Epidermal melanocyte (primary cell): ENCODE measurements at regions not wholly inside any gene's neighbourhood (a gene's known extent, or its start where the extent isn't known, plus 50 kb on each side); places are given as distances from the start of the nearest gene placed in this dataset.
A peak's percentile ranks its signal among the peaks of the same experiment; 100 is the strongest.
"Not testable (repeated sequence)": the region's sequence is repeated elsewhere in the genome, so short reads cannot be mapped to it uniquely, and the experiment has no call there.

Experiments
- DNase-seq: peaks from one replicate; pipeline ENCODE4 v3.0.0; 2011; ENCODE audit warnings: low spot score; ENCODE audit not compliant: insufficient read length

DNA sequence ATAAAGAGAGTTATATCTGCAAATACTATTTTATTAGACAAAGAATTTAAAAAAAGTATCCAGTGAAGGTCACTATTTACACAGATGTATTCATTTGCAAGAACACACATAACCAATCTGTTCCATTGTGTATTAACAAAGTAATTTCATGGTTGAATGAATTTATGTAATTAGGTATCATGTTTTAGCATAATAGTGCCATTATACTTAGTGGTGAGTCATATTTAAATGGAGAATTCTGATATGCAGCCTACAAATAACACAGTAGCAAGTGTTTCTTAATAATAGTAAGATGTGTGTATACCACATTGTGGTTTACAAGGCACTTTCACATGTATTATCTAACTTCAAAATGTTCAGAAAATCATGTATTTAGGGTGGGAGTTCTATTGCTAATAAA lies 1028.5 kb upstream of the ACO1 start:
- DNase-seq, result no peak

DNA sequence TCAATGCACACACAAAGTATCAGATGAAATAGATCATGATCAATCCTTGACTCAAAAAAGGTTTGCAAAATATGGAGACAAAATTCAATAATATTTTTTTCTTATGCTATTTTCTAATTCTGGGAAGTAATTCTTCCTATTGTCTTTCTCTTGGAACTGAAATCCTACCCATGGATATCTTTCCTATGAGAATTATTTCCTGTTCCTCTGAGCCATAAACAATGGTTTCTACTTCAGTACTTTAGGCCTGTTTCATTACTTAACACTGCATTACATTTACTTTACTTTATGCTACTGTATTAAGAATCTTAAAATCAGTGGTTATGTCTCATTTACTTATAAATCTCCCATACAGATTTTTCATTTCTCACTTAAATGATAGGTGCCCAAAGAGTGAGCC lies 1025.4 kb upstream of the ACO1 start:
- no peak for DNase-seq

DNA sequence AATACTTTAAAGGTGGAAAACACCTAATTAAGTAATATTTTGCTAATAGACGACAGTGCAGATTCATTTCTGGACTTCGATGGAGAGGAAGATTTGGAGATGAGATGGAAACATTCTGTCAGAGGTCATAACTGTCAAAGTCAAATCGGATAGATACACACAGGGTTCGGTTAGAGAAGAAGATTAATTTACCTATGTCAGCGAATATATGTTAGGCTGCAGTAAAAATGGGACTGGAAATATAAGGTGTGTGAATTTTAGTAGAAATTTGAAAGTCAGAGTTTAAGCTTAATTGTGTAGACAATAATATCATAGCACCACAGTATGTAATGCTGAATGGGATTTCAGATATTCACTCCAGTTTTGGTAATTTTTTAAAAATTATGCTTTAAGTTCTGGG lies 1020.3 kb upstream of the ACO1 start:
- DNase-seq, result no peak

DNA sequence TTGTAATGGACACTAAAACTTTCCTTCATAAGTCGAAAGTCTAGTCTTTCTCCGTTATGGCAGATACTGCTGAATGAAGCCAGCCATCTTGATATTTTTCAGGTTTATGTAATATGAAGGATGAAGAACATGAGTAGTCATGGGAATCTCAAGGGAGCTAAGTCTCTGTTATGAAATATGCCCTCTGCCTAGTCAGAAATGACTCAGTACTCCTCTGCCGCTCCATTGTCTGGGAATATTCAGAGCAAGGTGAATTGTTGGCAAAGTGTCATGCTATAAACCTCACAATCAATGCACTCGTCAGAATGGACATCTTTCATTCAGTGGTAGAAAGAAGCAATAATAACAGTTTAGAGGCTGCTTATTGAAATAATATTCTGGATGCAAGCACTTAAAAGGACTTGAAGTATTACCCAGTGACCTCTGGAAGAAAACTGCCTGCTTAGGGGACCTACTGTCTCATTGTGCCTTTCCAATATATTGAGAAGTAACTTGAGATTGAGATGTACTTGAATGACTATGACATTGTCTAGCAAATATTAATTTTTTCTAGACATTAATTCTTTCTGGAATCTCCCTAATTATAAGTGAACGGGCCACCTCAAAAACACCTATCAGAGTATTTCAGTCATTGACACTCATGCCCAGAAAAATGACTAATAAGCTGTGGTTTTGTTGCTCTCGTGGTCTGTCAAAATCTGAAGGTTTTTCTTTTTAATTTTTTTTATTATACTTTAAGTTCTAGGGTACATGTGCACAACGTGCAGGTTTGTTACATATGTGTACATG lies 1011.5 kb upstream of the ACO1 start:
- DNase-seq, result no peak

DNA sequence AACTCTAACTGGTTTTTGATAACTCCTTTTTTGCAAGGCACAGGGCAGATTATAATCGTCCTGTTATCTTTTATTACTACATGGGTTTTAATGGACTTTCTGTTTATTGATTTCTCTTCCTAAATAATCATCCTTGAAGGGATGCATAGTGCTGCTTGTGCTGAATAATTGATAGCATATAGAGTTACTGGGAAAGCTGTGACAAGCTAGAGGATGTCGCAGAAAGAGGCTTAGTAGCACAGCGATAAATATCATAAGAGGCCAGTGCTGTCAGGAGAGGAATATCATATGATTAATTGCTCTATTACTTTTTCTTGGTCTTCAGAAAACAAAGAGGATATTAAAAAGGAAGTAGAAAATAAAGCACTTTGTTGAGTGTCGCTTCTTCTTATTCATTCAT lies 1007.1 kb upstream of the ACO1 start:
- DNase-seq, result no peak

DNA sequence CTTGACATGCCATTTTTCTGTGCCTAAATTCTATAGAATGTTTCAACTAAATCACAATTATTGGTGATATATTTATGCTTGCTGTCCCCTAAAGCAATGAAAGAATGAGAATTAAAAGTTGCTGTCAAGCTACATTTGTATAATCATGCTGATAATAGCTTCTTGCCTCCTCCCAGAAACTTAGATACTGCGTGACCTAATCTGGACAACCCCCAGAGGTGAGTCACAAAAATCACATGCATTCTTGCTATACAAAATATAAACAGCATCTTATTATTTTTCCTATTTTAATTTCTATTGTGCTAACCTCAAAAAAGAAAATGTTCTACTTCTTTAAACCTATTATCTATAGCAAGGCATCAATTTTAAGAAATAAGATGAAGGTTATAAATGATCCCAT lies 995.8 kb upstream of the ACO1 start:
- no peak for DNase-seq

DNA sequence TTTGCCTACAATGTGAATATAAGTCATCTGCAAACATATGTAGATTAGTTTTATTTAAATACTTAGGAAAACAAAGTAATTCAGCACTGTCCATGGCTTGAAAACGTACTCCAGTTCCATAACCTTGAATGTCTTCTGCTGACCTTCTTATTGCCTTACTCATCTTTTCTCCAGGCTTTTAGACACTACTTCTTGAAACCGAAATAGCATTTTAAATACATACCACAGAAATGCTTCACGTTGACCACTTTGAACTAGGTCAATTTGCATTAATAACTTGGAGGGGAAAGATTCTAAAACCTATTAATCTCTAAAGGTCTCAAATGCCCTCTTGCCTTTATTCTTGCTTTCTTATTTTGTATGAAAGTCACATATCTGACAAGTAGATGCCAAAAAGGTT lies 995.4 kb upstream of the ACO1 start:
- DNase-seq, result no peak

DNA sequence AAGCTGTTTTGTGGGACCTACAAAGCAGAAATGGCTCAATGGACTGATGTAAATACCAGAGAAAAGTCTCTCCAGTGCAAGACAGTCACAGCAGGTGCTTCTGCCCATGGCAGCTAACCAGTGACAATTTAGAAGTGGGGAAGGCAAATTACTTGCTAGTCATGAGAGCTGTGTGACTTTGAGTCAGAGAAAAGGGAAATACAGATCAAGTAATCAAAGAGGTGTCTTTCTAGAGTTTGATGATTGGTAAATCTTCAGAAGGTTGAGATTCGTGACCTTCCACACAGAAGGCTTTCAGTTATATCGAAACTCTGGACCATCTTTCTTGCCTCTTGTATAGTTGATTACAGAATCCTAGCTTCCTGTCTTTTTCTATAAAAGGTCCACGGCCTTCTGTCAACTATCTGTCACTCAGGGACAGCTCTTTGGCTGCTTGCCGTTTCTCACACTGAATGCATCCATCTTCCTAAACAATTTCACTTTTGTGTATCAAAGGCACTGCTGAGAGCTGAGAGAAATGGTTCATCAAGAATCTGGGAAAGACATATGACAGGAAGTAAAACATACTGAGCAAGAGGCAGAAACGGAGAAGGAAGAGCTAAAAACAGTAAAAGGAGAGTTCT lies 993.9 kb upstream of the ACO1 start:
- peak; percentile 23 for DNase-seq

DNA sequence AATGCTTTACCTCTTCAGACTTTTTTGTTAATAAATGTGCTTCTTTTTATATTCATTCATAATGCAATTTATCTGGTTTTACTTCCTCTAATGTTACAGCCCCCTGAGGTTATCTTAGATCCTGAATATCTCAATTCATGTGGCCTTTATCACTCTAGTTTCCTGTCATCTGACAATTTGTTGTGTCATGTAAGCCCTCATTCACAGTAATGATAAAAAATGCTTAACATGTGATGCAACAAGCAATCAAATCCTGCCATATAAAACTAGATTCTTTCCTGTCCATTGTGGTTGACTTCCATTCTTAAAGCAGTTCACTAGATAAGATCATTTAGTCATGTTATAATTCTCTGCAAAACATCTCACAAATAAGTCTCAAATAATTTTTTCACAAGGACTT lies 991.2 kb upstream of the ACO1 start:
- DNase-seq, result no peak

DNA sequence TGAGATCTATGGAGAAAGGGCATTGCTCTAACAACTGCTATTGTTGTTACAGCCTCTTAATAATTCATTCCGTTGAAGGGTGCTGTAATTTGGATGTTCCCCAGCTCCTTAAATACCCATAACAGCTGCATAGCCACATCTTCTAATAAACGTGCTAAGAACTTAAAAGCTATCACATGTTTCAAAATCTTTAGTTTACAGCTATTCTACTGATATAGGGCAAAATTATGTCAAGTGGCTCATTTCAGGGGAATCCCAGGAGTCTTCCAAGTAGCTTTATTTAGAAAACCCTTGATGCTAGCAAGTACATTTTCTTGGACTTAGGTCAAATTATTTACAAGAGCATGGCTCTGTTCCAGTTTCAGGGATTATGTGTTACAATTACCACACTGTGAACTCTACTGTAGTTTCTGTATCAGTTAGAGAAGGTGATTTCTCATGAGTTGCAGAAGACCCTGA lies 990.4 kb upstream of the ACO1 start:
- no peak for DNase-seq

DNA sequence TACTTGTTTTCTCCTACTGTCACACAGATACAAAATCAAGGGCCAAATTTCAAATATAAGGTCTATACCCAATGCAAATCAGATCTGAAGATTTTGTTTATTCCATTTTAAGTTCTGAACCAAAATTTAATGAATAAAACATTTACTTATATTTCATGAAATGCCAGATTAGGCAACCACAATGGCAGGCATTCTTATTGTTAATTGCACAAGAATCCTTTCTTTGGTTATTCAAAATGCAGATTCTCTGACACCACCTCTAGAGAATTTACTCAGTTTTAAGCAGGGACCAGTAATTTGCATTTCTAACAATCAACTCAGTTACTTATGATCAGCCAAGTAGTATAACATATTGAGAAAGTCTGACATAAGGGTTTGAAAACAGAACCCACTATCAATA lies 972.4 kb upstream of the ACO1 start:
- DNase-seq, result no peak

DNA sequence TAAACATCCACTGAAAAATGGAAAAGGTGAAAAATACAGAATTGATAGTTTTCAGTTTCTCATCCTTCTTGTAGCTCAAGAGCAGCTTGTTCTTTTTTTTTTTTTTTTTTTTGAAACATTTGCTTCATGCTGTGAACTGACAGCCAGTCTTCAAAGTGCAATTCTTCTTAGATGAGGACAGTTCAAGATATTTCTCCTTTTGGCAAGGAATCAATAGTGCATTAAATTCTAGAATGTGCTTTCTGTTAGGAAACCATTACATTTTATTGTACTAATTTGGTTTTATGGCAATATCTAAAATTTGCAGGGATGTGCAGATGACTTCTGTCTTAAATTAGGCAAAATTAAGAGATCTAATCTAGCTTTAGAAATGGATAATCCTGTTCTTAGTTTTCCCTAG lies 969.3 kb upstream of the ACO1 start:
- DNase-seq, result no peak

DNA sequence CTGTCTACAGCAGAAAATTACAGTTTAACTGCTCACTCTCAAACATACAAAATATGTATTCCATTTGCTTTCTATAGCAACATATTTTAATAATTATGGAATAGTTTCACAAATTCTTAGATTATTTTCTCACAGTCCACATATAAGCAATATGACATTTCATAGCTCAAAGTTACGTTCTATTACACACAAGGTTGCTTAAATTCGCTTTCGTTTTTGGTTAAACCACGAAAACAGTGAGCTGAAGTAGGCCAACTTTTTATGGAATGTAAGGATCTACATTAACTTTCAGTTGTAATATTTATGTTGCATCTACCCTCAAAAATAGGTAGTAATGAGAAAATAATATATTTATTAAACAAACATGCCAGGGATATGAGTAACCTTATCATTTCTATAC lies 966.0 kb upstream of the ACO1 start:
- DNase-seq, result no peak

DNA sequence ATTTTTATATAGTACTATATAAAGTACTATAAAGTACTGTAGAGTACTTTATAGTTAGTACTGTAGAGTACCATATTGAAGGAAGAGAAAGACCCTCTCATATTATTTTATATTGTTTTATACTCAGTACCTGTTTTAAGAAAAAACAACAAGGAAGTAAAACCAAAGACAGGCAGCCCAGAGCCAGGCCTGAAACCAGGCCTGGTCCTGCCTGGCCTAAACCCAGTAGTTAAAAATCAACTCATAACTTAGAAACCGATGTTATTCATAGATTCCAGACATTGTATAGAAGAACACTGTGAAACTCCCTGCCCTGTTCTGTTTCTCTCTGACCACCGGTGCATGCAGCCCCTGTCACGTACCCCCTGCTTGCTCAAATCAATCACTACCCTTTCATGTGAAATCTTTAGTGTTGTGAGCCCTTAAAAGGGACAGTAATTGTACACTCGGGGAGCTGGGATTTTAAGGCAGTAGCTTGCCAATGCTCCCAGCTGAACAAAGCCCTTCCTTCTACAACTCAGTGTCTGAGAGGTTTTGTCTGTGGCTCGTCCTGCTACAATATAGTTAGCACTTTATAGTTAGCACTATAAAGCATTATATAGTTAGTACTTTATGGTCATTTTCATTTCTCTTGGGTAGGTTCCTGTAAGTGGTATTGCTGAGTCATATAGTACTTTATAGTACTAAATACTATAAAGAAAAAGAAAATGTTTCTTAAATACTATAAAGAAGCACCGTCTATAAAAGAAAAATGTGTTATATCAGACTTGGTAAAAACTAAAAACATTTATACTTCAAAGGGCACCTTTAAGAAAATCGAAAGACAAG lies 940.6 kb upstream of the ACO1 start:
- not testable (repeated sequence) for DNase-seq

DNA sequence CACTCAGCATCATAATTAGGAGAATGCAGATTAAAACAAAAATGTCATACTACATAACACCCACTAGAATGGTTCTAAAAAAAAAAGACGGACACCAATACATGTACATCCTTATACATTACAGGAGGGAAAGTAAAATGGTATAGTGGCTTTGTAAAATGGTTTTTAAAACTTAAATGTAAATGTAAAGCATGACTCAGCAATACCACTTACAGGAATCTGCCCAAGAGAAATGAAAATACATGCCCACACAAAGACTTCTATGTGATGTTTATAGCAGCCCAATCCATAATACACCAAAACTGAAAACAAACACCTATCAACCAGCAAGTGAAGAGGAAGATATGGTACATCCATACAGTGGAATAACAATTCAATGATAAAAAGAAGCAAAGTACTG lies 939.1 kb upstream of the ACO1 start:
- no peak for DNase-seq

DNA sequence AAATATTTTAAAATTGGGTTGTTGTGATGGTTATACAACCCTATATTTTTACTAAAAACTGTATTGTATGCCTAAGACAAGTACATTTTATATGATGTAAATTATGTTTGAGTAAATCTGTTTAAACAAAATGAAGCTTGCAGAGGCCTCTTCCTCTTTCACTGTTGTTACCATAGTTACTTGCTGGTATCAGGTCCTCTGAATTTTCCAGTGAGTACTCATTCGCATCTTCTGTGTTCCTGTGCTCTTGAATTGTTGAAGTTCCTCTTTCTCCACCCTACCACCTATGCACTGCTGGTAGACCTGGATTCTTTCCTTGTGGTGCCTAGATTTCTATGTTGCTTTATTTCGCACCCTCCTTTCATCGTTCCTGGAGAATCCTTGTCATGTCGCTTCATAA lies 938.5 kb upstream of the ACO1 start:
- no peak for DNase-seq

DNA sequence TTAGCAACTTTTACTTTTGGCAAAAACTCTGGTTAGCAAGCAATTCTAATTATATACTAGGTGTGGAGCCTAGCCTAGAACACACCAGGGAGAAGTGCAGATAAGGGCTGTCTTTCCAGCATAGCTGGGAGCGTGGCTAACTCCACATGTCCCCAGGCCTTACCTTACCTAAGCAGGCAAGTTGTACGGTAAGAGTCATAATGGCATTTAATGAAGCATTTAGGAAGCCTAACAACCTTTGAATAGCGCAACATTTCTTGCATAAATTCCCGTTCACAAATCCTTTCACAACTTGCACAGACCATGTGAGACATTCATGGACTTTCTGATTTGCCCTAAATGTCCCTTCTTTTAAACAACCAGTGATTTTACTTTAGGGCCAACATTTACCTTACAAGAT lies 917.4 kb upstream of the ACO1 start:
- DNase-seq, result no peak

DNA sequence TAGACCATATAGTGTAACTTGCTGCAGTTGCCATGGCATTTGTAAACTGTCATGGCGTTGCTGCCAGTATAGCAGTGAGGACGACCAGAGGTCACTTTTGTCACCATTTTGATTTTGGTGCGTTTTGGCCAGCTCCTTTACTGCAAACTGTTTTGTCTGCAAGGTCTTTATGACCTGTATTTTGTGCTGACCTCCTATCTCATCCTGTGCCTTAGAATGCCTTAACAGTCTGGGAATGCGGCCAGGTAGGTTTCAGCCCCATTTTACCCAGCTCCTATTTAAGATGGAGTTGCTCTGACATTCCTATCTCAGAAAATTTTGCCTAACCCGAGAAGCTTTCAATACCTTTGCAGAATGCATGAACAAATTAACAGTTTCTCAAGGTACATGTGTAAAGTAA lies 914.4 kb upstream of the ACO1 start:
- no peak for DNase-seq

DNA sequence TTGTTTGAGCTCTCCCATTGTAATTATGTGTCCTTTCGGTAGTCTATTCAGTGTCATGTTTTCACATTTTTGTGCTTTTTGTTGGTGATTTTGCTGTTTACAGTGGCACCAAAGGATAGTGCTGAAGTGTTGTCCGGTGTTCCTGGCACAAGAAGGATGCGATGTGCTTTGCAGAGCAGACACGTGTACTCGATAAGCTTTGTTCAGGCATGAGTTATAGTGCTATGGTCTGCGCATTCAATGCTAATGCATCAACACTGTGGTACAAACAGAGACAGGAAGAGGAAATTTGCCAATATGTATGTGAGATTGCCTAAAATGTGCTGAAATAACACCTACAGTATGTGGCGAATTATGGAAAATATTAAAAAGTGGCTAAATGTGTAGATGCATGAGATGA lies 913.4 kb upstream of the ACO1 start:
- no peak for DNase-seq

DNA sequence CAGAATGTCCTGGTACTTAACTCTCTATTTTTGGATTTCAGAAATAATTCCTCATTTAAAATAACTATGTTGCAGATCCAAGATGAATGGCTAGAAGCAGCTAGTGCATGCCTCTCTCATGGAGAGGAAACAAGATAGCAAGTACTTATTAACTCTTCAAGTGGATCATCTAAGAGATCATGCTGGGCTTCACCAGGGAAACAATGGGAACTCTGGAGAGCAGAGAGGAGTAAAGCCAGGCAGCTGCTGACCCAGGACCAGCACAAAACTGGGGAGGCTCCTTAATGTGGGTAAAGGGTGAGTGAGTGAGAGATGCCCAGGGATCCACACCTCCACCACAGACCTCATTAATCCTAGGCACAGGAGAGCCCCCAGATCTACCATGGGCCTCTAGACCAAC lies 897.8 kb upstream of the ACO1 start:
- no peak for DNase-seq

DNA sequence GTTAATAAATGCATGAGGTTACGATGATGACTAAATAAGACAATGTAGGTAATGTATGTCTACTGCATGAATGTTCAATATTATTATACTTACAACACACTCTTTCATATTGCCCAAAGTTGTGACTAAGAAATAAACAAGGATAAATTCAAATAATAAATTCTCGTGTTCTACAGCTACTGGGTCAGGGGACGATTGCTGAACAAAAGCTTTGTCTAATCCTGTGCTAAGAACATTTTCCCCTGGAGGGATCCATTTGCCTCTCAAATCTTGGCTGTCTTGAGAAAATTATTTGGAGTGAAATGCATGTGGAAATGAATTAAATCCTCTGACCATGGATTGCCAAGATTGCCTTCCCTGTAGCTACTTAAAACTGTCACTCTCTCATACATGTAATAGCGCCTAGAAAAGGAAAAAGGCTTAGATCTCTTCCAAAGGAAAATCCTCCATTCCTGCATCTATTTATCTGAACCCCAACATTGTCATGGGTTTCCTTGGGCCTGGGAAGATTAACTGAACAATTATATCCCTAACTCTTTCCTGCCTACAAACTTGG lies 893.8 kb upstream of the ACO1 start:
- DNase-seq, result peak; percentile 44

DNA sequence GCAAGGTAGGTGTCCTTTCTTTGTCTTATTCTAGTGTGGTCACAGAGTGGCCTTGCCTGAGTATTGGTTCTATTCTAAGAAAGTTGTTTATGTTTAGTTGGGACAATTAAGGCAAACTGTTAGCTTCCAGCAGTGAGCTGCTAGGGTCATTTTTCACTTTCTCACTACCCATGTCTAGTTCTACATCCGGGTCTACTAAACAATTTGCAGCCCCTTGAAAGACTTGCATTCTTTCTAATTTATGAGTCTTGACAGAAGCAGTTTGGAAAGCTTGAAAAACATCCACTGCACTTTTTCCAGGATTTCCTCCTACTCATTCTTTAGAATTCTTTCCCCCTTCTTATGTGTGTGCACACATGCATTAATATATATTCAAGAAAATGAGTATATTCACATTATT lies 892.2 kb upstream of the ACO1 start:
- DNase-seq, result no peak
